ENCODE measurements at regions not wholly inside any gene's neighbourhood (a gene's known extent, or its start where the extent isn't known, plus 50 kb on each side); places are given as distances from the start of the nearest gene placed in this dataset.

GRCh38 chr1:235051521-235051920 lies 77.1 kb downstream of the TOMM20 start:
- ChIA-PET CTCF (no interaction called here), RAD21 (ENCODE audit: low non-redundant PET in 1 of 2, low total read pairs in 2 of 2, uncharacterized antibody in 2 of 2, unreplicated experiment in 2 of 2) (no interaction called here), POLR2A (no interaction called here)
- Histone ChIP-seq H3K9me3 (ENCODE audit: control insufficient read depth in 1 of 2, insufficient read depth in 1 of 2, low read depth in 1 of 2, low read length in 2 of 2) (no peaks in the 10 kb centered on the region), H3K9ac (ENCODE audit: low read length) (no peak overlapping the region), H3K4me3 (replicated peaks in 1 of 2; ENCODE audit: low read depth in 1 of 2, low read length in 2 of 2) (no peak overlapping the region), H4K20me1 (ENCODE audit: insufficient read depth) (no peaks in the 10 kb centered on the region), H3K79me2 (ENCODE audit: insufficient read depth, low read length) (no peaks in the 10 kb centered on the region), H3K4me2 (ENCODE audit: low read length) (no peak overlapping the region), H2AFZ (ENCODE audit: low read depth, low read length, poor library complexity, severe bottlenecking) (no peak overlapping the region), H3K27me3 (ENCODE audit: insufficient read depth, low read length) (no peaks in the 10 kb centered on the region), H3K4me1 (ENCODE audit: control insufficient read depth in 1 of 2, insufficient read depth in 2 of 2, low read length in 2 of 2) (peaks cover 0 to 11% of the 10 kb centered on the region in 2 experiments; a peak in 2 of 4 replicates), H3K27ac (ENCODE audit: low read depth, low read length) (no peak overlapping the region), H3K36me3 (ENCODE audit: control insufficient read depth in 1 of 2, insufficient read depth in 2 of 2, low read length in 2 of 2) (no peaks in the 10 kb centered on the region), H3K9me2 (ENCODE audit: insufficient read depth) (no peaks in the 10 kb centered on the region)
- no TSS peak for BruUV-seq (replicated peaks)
- intact Hi-C loops (cut with micrococcal nuclease): no loop called here
- DNase-seq (ENCODE audit: low read depth, low spot score) (no peak), ATAC-seq (no peak)
- no peak for TF ChIP-seq CBX3 (IDR thresholded peaks at IDR 0.05; ENCODE audit: low read depth)
- no peak for TF ChIP-seq EZH2 (IDR thresholded peaks at IDR 0.05)
- TF ChIP-seq JUND (IDR thresholded peaks at IDR 0.05): no peak
- no peak for TF ChIP-seq FOSL1 (IDR thresholded peaks at IDR 0.05; ENCODE audit: low read depth)
- no peak for TF ChIP-seq EZH2phosphoT487 (IDR thresholded peaks at IDR 0.05; ENCODE audit: borderline replicate concordance)
- TF ChIP-seq POLR2A (IDR thresholded peaks at IDR 0.05; ENCODE audit: borderline replicate concordance, extremely low read depth, insufficient read depth, insufficient read length): no peak
- TF ChIP-seq SIN3A (IDR thresholded peaks at IDR 0.05; ENCODE audit: low read depth): no peak
- TF ChIP-seq CEBPB (IDR thresholded peaks at IDR 0.05; ENCODE audit: low read depth): no peak
- no peak for TF ChIP-seq EGR1 (IDR thresholded peaks at IDR 0.05; ENCODE audit: low read depth)

GRCh38 chr1:235050911-235051360 lies 77.7 kb downstream of the TOMM20 start:
- CTCF ChIA-PET: no interaction called here
- H2AFZ ChIP-seq (ENCODE audit: low read depth, low read length, poor library complexity, severe bottlenecking): no peak overlapping the region

More at GRCh38 chr1:235050911-235051360, 77.7 kb downstream of the TOMM20 start:
- ChIA-PET RAD21 (ENCODE audit: low non-redundant PET in 1 of 2, low total read pairs in 2 of 2, uncharacterized antibody in 2 of 2, unreplicated experiment in 2 of 2) (no interaction called here), POLR2A (interaction anchor here (1.2 kb wide), 1 partner anchor 71 kb away, joined by 3 read pairs; no protein-coding TSS in a partner anchor)
- peaks cover 0 to 11% of the 10 kb centered on the region in 2 experiments; a peak in 2 of 4 replicates for H3K4me1 ChIP-seq (ENCODE audit: control insufficient read depth in 1 of 2, insufficient read depth in 2 of 2, low read length in 2 of 2)
- ATAC-seq (no peak), DNase-seq (ENCODE audit: low read depth, low spot score) (no peak)
- no peaks in the 10 kb centered on the region for H3K9me2 ChIP-seq (ENCODE audit: insufficient read depth)
- no peak overlapping the region for H3K4me3 ChIP-seq (replicated peaks in 1 of 2; ENCODE audit: low read depth in 1 of 2, low read length in 2 of 2)
- no peaks in the 10 kb centered on the region for H3K27me3 ChIP-seq (ENCODE audit: insufficient read depth, low read length)
- H3K9me3 ChIP-seq (ENCODE audit: control insufficient read depth in 1 of 2, insufficient read depth in 1 of 2, low read depth in 1 of 2, low read length in 2 of 2): no peaks in the 10 kb centered on the region
- no peak overlapping the region for H3K27ac ChIP-seq (ENCODE audit: low read depth, low read length)
- H3K9ac ChIP-seq (ENCODE audit: low read length): no peak overlapping the region
- H3K79me2 ChIP-seq (ENCODE audit: insufficient read depth, low read length): no peaks in the 10 kb centered on the region
- no peak overlapping the region for H3K4me2 ChIP-seq (ENCODE audit: low read length)
- H3K36me3 ChIP-seq (ENCODE audit: control insufficient read depth in 1 of 2, insufficient read depth in 2 of 2, low read length in 2 of 2): no peaks in the 10 kb centered on the region
- intact Hi-C loops (cut with micrococcal nuclease): no loop called here
- no peaks in the 10 kb centered on the region for H4K20me1 ChIP-seq (ENCODE audit: insufficient read depth)
- BruUV-seq (replicated peaks): no TSS peak
- TF ChIP-seq ELF1 (IDR thresholded peaks at IDR 0.05; ENCODE audit: borderline replicate concordance, low read depth): no peak
- TF ChIP-seq SRF (IDR thresholded peaks at IDR 0.05; ENCODE audit: low read depth): no peak
- TF ChIP-seq EZH2phosphoT487 (IDR thresholded peaks at IDR 0.05; ENCODE audit: borderline replicate concordance): no peak
- no peak for TF ChIP-seq EGR1 (IDR thresholded peaks at IDR 0.05; ENCODE audit: low read depth)
- TF ChIP-seq SIN3A (IDR thresholded peaks at IDR 0.05; ENCODE audit: low read depth): no peak
- TF ChIP-seq EZH2 (IDR thresholded peaks at IDR 0.05): no peak
- no peak for TF ChIP-seq ZNF274 (IDR thresholded peaks at IDR 0.05; ENCODE audit: low read depth, low read length)
- TF ChIP-seq CTCF (IDR thresholded peaks at IDR 0.05 in 2 of 3, conservative IDR thresholded peaks at IDR 0.05 in 1 of 3; ENCODE audit: borderline replicate concordance in 1 of 3, insufficient read depth in 1 of 3, low read depth in 2 of 3, low read length in 2 of 3): no peak
- no peak for TF ChIP-seq CEBPB (IDR thresholded peaks at IDR 0.05; ENCODE audit: low read depth)
- TF ChIP-seq MAX (IDR thresholded peaks at IDR 0.05): no peak
- TF ChIP-seq POLR2AphosphoS5 (IDR thresholded peaks at IDR 0.05; ENCODE audit: low read depth, low read length): no peak
- no peak for TF ChIP-seq TCF7L2 (IDR thresholded peaks at IDR 0.05; ENCODE audit: borderline replicate concordance, extremely low read depth, insufficient read depth, insufficient read length)
- TF ChIP-seq RAD21 (IDR thresholded peaks at IDR 0.05; ENCODE audit: low read depth): no peak
- TF ChIP-seq SP1 (IDR thresholded peaks at IDR 0.05; ENCODE audit: low read depth): no peak
- no peak for TF ChIP-seq ATF3 (IDR thresholded peaks at IDR 0.05)
- no peak for TF ChIP-seq ZFX (IDR thresholded peaks at IDR 0.05)
